GM04503 (cell line): ENCODE measurements at regions not wholly inside any gene's neighbourhood (a gene's known extent, or its start where the extent isn't known, plus 50 kb on each side); places are given as distances from the start of the nearest gene placed in this dataset.
"Not testable (repeated sequence)": the region's sequence is repeated elsewhere in the genome, so short reads cannot be mapped to it uniquely, and the experiment has no call there.

Experiments used
- DNase-seq: peaks from one replicate; pipeline ENCODE4 v3.0.0-alpha.2; 2012; ENCODE audit warnings: low read depth

GRCh38 chr6:121548131-121548530, 112.7 kb downstream of the GJA1 start:
- DNase-seq, result no peak

- DNase-seq, result peak; percentile 59
Measured at GRCh38 chr6:121549736-121550135, 114.3 kb downstream of the GJA1 start.

- DNase-seq, result no peak
Measured at GRCh38 chr6:121550491-121551010, 115.1 kb downstream of the GJA1 start.

DNA sequence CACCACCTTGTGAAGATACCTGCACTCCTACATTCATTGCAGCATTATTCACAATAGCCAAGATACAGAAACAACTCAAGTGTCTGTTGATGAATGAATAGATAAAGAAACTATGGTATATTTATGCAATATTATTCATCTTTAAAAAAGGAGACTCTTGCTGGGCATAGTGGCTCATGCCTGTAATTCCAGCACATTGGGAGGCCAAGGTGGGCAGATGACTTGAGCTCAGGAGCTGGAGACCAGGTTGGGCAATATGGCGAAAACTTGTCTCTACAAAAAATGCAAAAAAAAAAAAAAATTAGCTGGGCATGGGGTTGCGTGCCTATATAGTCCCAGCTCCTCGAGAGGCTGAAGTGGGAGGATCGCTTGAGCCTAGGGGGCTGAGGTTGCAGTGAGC, 119.8 kb downstream of the GJA1 start:
- DNase-seq, result no peak

GRCh38 chr6:121556149-121556548, 120.7 kb downstream of the GJA1 start:
- not testable (repeated sequence) for DNase-seq

GRCh38 chr6:121557146-121557940, 121.9 kb downstream of the GJA1 start:
- DNase-seq, result no peak

DNA sequence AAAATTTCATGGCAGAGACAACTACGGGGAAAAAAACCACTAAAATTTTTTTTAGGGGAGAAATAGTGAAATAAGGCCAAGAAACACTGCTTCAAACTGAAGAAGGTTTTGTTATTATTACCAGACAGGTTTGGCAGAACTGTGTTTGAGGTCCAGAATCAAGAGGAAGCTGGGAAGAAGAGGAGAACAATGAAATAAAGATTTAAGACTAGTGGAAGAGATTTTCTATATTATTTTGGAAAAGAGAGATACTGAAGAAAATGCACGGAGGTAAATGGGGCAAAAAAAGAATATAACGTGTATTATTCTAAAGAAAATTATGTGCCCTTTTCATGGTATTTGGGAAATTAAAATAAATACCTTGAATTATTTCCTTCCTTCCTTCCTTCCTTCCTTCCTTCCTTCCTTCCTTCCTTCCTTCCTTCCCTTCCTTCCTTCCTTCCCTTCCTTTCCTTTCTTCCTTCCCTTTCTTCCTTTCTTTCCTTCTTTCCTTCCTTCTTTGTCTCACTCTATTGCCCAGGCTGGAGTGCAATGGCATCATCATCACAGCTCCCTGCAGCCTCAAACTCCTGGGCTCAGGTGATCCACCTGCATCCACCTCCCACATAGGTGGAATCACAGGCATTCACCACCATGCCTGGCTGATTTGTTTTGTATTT, 124.3 kb downstream of the GJA1 start:
- no peak for DNase-seq

GRCh38 chr6:121560476-121560875, 125.0 kb downstream of the GJA1 start:
- DNase-seq, result no peak

DNA sequence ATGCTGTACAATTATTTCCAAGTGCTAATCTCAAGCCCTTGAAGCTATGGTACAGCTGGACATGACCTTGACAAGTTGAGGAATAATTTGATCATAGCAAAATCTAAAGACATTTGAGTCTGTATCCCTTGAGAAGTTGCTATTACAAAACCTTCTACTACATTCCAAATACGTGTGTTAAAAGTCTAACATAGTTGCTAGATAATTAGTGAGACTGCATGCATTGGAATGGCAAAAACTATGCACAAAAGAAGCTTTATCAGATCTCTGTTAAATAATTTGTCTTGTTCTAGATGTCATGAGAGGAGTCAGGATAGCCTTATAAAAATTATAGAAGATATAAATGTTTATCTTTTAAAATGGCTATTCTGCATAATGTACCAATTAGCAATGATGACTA, 127.8 kb downstream of the GJA1 start:
- no peak for DNase-seq

DNA sequence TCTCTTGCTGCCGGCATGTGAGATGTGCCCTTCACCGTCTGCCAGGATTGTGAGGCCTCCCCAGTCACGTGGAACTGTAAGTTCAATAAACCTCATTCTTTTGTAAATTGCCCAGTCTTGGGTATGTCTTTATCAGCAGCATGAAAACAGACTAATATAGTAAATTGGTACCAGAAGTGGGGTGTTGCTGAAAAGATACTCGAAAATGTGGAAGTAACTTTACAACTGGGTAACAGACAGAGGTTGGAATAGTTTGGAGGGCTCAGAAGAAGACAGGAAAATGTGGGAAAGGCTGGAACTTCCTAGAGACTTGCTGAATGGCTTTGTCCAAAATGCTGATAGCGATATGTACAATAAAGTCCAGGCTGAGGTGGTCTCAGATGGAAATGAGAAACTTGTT, 129.1 kb downstream of the GJA1 start:
- not testable (repeated sequence) for DNase-seq

GRCh38 chr6:121571455-121571854, 136.0 kb downstream of the GJA1 start:
- no peak for DNase-seq

- no peak for DNase-seq
Measured at GRCh38 chr6:121573481-121573880, 138.0 kb downstream of the GJA1 start.

DNA sequence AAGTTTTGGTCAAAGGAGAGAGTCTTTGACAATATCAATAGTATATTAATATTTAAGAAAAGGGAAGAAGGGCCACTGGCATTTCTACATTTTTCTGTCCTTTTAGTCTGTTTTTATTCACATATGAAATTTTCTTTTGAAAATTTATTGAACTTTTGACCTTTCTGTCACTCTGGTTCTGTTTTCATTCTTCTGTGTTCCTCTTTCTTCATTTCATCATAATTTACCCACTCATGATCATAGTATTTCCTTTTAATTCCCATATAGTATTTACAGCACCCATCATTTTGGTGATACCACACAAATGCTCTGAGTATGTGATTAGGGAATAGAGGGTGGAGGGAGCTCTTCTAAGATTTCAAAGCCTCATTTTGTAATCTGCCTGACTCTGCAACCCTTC, 142.8 kb downstream of the GJA1 start:
- DNase-seq, result no peak

- DNase-seq, result no peak
Measured at GRCh38 chr6:121579478-121579877, 144.0 kb downstream of the GJA1 start.

GRCh38 chr6:121581327-121581726, 145.9 kb downstream of the GJA1 start:
- DNase-seq, result no peak

DNA sequence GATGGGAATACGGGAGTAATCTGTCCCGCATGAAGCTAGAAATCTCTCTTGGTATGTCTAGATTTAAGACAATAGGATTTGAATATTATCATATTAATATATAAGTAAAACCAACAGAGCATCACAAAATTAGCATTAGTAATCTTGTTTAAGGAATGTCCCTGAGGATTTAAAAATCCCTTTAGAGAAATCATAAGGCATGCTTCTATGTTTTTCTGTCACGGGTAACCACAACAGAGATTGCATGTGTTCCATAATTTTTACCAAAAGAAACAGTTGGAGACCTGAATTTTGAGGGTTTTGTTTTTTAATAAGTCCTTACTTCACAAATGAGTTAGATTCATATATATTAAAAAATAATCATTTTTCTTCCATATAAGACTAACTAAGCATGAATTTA, 146.8 kb downstream of the GJA1 start:
- no peak for DNase-seq

GRCh38 chr6:121584586-121585369, 149.3 kb downstream of the GJA1 start:
- no peak for DNase-seq

- no peak for DNase-seq
Measured at GRCh38 chr6:121590438-121590837, 155.0 kb downstream of the GJA1 start.

DNA sequence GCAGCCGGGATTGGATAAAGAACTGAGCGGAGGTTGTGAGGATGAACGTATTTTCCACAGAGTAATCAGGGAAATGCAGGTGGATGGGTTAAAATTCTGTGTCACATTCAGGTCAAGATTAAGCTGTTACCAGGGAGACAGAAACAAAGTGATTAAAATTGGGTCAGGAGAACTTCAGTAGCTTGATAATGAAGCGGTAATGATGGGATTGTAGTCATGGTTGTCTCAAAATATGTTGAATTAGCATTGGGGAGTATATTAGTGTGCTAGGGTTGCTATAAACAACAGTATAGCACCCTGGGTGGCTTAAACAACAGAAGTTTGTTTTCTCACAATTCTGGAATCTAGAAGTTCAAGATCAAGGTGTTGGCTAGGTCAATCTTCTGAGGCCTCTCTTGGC, 155.5 kb downstream of the GJA1 start:
- no peak for DNase-seq

DNA sequence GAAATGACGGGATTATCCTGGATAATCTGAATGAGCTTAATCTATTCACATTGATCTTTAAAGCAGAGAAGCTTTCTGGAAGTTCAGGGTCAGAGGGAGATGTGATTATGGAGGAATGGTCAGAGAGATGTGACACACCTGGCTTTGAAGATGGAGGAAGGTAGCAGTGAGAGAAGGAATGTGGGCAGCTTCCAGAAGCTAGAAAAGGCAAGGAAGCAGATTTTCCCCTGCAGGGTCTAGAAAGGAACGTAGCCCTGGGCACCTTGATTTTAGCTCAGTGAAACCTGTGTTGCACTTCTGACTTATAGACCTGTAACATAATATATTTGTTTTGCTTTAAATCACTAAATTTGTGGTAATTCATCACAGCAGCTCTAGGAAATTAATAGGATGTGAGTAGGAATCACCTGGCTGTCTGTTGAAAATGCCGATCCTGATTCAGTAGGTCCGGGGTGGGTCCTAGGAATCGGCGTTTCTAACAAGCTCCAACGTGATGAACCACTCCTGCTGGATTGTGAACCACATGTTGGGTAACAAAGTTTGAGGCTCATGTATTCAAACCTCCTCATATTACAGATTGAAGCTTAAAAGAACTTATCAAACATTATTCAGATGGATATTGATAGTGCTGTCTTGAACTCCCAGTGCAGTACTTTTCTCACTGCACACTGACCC, 157.0 kb downstream of the GJA1 start:
- DNase-seq, result no peak

GRCh38 chr6:121593011-121593641, 157.7 kb downstream of the GJA1 start:
- DNase-seq, result no peak

DNA sequence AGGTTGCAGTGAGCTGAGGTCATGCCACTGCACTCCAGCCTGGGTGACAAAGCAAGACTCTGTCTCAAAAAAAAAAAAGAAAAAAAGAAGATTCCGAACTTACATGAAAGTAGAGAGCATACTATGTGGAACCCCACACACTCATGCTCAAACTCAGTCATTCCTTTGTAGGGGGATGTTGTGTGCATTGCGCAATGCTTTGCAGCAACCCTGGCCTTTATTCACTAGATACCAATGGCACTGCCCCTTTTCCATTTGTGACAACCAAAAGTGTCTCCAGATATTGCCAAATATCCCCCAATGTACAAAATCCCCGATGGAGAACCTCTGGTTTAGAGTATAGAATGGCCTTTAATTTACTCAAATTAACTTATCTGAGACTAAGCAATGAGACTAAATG, 158.6 kb downstream of the GJA1 start:
- no peak for DNase-seq
